GM12891 (cell line): ENCODE measurements at regions not wholly inside any gene's neighbourhood (a gene's known extent, or its start where the extent isn't known, plus 50 kb on each side); places are given as distances from the start of the nearest gene placed in this dataset.

Source experiments
- PAX5 ChIP-seq: IDR thresholded peaks from 2 replicates; pipeline ENCODE4 v1.6.1; 2011; ENCODE audit warnings: low read length, moderate library complexity, mild to moderate bottlenecking; ENCODE audit not compliant: insufficient read depth, severe bottlenecking
- POLR2A ChIP-seq: IDR thresholded peaks from 2 replicates; pipeline ENCODE4 v1.6.1; 2011; ENCODE audit warnings: low read depth, low read length, control low read depth
- POLR2AphosphoS5 ChIP-seq: IDR thresholded peaks from 2 replicates; pipeline ENCODE4 v1.6.1; 2011; ENCODE audit warnings: low read depth, low read length, control low read depth
- POU2F2 ChIP-seq: IDR thresholded peaks from 2 replicates; pipeline ENCODE4 v1.6.1; 2011; ENCODE audit warnings: low read depth, mild to moderate bottlenecking, control low read depth, low read length, moderate library complexity
- SPI1 ChIP-seq: IDR thresholded peaks from 2 replicates; pipeline ENCODE4 v1.6.1; 2011; ENCODE audit warnings: low read depth, low read length, control low read depth
- TAF1 ChIP-seq: IDR thresholded peaks from 2 replicates; pipeline ENCODE4 v1.6.1; 2011; ENCODE audit warnings: low read depth, low read length, control low read depth

GRCh38 chr10:45518741-45519140, 144.7 kb downstream of the ALOX5 start:
- no peak for TF ChIP-seq TAF1
- TF ChIP-seq POLR2A: no peak
- TF ChIP-seq SPI1: no peak
- no peak for TF ChIP-seq POLR2AphosphoS5
- no peak for TF ChIP-seq POU2F2
- TF ChIP-seq PAX5: no peak
